ENCODE measurements at regions not wholly inside any gene's neighbourhood (a gene's known extent, or its start where the extent isn't known, plus 50 kb on each side); places are given as distances from the start of the nearest gene placed in this dataset.
"Not testable (repeated sequence)": the region's sequence is repeated elsewhere in the genome, so short reads cannot be mapped to it uniquely, and the experiment has no call there.

DNA sequence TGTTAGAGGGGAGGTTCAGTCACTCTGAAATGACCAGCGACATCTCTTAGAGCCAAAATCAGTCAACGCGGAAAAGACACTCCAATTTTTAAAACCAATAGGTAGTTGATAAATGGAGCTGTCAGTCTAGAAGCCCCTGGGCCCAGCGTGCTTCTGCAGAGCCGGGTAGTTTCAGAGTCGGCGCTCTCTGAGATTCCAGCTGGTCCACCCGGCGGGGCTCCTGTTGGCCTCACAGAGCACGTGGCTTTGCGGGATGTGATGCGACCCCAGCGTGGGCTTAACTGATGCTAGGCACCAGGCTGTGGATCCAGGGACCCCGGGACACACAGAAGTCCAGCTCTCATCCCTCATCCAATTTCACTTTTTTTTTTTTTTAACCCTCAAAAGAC lies 245.9 kb downstream of the BCL2L11 start:
- TF ChIP-seq, protein P1, sequence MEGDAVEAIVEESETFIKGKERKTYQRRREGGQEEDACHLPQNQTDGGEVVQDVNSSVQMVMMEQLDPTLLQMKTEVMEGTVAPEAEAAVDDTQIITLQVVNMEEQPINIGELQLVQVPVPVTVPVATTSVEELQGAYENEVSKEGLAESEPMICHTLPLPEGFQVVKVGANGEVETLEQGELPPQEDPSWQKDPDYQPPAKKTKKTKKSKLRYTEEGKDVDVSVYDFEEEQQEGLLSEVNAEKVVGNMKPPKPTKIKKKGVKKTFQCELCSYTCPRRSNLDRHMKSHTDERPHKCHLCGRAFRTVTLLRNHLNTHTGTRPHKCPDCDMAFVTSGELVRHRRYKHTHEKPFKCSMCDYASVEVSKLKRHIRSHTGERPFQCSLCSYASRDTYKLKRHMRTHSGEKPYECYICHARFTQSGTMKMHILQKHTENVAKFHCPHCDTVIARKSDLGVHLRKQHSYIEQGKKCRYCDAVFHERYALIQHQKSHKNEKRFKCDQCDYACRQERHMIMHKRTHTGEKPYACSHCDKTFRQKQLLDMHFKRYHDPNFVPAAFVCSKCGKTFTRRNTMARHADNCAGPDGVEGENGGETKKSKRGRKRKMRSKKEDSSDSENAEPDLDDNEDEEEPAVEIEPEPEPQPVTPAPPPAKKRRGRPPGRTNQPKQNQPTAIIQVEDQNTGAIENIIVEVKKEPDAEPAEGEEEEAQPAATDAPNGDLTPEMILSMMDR (IDR thresholded peaks at IDR 0.05; ENCODE audit: extremely low read depth in 1 of 2, insufficient read depth in 1 of 2, low read depth in 1 of 2, low read length in 2 of 2): not testable (repeated sequence)
- TF ChIP-seq EZH2 (IDR thresholded peaks at IDR 0.05; ENCODE audit: borderline replicate concordance, low read depth, low read length, severe bottlenecking): not testable (repeated sequence)
